GM21576 (cell line): ENCODE measurements at regions not wholly inside any gene's neighbourhood (a gene's known extent, or its start where the extent isn't known, plus 50 kb on each side); places are given as distances from the start of the nearest gene placed in this dataset.
"Not testable (repeated sequence)": the region's sequence is repeated elsewhere in the genome, so short reads cannot be mapped to it uniquely, and the experiment has no call there.

Experiments used
- ATAC-seq: cut with Tn5 transposase; IDR thresholded peaks from one replicate; pipeline ENCODE4 v1.9.1; 2021; ENCODE audit warnings: mild to moderate bottlenecking, moderate library complexity; ENCODE audit not compliant: unreplicated experiment

DNA sequence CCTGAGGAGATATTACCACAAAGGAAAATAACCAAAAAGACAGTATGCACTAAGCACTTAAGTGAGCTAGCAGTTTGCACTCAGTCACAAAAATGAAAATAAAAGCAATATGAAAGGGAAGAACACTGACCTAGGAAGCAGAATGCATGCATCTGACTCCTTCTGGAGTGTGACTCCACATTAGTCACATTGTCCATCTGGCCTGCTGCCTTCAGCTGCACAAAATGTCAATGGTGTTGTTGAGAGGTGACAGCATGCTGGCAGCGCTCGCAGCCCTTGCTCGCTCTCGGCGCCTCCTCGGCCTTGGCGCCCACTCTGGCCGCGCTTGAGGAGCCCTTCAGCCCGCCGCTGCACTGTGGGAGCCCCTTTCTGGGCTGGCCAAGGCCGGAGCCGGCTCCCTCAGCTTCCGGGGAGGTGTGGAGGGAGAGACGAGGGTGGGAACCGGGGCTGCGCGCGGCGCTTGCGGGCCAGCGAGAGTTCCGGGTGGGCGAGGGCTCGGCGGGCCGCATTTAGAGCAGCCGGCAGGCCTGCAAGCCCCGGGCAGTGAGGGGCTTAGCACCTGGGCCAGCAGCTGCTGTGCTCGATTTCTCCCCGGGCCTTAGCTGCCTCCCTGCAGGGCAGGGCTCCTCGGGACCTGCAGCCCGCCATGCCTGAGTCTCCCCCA, 874.8 kb downstream of the RAB28 start:
- ATAC-seq = not testable (repeated sequence)

DNA sequence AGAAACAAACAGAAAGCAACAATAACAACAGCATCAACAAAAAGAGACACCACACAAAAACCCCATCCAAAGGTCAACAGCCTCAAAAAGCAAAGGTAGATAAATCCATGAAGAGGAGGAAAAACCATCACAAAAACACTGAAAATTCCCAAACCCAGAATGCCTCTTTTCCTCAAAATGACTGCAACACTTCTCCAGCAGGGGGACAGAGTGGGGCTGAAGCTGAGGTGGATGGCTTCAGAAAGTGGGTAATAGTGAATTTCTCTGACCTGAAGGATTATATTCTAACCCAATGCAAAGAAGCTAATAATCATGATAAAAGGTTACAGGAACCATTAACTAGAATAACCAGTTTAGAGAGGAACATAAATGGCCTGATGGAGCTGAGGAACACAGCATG, 888.2 kb downstream of the RAB28 start:
- ATAC-seq = no peak

DNA sequence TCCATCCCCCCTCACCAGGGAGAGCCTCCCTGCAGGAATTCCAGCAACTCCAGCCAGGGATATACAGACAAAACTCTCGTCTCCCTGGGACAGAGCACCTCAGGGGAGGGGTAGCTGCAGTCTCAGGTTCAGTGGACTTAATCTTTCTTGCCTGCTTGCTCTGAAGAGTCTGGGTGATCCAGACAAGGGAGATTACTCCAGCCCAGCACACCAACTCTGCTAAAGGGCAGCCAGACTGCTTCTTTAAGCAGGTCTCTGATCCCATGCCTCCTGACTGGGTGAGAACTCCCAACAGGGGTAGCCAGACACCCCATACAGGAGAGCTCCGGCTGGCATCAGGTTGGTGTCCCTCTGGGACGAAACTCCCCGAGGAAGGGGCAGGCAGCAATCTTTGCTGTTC, 888.7 kb downstream of the RAB28 start:
- ATAC-seq = no peak

DNA sequence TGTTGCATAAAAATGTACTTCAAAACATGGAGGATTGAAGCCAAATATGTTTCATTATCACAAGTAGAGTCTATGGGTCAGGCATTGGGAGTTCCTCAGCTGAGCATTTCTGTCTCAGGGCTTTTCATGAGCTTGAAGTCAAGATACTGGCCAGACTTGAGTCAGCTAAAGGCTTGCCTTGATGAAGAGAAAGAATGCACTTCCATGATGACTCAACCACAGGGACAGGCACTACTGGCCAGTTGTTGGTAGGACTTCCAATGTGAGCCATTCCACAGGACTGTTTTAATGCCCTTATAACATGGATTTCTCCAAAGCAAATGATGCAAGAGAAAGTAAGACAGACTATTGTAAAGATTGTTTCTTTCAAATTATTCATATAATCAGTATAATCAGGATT, 895.6 kb downstream of the RAB28 start:
- ATAC-seq = no peak

DNA sequence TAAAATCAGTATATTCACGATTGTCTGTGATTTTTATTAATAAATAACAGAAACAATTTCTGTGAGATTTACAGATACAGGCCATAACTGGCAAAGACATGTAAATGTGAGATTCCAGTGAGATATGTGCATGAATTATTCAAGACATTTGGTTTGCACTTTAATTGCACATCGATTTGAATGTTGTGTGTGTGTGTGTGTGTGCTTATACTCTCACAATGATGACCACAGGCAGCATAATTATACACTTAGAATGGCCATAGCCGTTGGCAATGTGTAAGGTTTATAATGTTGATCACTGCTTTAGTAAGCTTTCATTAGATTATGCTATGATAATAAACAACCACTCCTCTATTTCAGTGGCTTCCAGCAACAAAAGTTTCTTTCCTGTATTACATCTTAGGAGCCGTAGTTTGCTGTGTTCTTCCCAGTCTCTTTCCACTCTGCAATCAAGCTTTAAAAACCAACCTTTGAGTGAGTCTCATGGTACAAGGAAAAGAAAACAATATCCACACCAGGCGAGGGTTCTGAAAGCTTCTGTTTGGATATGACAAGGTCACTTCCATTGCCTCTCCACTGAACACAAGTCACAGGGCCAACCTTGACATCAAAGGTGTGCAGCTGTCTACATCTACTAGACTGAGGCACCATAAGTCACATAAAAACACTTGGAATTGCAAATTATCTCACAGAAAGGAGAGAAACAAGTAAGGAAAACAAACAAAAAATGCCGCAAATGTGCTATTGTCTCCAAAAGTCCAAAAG, 897.7 kb downstream of the RAB28 start:
- ATAC-seq = no peak

DNA sequence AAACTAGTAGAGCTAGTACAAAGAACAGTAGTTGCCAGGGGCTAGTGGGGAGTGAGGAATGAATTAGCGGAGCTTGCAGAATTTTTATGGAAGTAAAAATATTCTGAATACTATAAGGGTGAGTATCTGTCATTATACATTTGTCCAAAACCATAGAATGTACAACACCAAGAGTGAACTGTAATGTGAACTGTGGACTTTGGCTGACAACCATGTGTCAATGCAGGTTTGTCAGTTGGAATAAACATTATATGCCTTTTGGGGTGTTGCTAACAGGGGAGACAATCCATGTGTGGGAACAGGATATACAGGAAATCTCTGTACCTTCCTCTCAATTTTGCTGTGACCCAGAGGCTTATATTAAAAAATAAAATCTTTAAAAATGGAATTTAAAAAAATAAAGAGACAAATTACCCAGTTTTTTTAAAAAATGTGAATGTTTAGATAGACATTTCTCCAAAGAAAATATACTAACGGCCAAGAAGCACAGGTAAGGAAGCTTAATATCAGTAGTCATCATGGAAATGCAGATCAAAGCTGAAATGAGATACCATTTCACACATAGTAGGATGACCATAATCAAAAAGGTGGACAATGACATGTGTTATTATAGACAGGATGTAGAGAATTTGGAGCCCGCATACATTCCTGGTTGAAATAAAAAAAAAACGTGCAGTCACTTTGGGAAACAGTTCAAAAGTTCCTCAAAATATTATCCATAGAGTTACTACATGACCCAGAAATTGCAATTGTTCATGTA, 899.8 kb downstream of the RAB28 start:
- ATAC-seq = no peak

DNA sequence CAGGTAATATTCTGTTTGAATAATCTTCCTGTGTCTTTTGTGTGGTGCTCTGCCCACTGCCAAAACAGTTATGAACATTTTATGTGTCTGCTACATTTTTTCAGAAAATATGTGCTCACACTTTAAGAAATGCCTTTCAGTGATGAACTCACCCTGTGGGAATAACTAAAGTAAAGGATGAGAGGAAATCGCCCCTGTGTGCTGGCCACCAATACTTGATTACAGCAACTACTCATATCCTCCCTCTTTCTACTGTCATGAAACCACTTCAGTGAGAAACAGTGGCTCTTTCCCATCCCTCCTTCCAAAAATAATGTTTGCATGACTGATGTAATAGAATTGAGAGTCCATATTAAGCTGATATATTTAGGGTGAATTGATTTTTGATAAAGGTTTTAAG, 900.9 kb downstream of the RAB28 start:
- ATAC-seq = no peak

DNA sequence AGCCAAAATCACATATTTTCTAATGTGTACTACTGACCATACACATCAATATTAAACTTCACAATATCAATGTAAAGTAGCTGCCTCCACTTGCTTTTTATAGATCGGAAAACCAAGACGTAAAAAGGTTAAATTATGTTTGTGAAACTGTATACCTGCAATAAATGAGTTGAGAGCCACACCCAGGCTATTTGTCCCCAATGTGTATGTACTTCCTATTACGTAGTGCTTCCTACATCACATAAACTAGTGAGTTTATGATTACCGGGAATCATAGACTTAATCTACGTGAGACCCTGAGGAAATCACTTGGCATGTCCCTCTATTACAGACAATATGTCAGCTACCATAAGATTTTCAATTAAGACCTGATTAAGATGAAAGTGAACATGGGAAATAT, 903.4 kb downstream of the RAB28 start:
- no peak for ATAC-seq

DNA sequence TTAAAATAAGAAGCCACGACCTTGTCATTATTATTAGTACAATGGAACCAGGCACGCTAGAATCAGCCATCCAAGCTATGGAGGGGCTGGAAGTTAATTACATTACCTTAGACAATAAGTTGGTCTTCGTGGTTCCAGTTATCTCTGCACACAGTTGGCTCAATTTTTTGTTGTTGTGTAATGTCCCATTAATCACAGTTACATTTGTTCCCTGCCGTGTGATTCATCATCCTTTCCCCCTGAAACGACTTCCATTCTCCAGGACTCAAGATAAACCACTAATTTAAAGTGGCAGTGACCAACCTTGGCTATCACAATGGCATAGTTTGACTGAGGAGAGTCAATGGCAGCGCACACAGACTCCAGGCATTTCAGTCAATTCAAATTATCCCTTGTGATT, 905.0 kb downstream of the RAB28 start:
- ATAC-seq = no peak

DNA sequence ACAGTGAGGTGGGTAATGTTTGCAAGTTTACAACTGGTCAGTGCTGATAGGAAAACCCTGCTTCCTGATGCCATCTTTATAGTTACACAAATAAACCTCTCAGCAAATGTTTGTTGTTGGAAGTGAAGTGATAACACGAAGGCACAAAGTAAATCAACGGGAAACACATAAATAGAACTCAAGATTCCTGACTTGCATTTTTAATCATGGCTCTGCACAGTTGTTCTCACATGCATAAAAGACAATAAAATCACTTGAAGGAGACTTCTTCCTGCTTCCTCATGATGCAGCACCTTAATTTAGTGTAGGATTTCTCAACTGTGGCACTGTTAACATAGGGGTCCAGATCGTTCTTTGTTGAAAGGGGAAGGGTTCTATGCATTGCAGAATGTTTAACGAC, 907.7 kb downstream of the RAB28 start:
- ATAC-seq = no peak

DNA sequence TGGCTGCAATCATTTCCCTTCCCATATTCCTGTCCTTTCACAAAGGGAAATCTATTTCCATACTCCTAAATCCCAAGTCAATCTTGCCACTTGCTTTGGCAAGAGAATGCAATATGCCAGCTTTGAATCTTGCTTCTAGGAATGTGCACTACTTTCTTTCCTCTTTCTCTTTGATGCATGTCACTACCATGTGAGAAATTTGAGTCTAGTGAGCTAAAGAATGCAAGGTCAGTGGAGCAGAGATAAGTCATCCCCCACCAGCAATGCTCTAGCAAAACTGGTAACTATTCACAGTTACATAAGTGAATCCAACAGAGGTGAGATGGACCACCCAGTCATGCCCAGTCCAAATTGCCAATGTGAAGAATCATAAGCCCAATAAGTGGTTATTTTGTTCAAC, 910.4 kb downstream of the RAB28 start:
- ATAC-seq = no peak

DNA sequence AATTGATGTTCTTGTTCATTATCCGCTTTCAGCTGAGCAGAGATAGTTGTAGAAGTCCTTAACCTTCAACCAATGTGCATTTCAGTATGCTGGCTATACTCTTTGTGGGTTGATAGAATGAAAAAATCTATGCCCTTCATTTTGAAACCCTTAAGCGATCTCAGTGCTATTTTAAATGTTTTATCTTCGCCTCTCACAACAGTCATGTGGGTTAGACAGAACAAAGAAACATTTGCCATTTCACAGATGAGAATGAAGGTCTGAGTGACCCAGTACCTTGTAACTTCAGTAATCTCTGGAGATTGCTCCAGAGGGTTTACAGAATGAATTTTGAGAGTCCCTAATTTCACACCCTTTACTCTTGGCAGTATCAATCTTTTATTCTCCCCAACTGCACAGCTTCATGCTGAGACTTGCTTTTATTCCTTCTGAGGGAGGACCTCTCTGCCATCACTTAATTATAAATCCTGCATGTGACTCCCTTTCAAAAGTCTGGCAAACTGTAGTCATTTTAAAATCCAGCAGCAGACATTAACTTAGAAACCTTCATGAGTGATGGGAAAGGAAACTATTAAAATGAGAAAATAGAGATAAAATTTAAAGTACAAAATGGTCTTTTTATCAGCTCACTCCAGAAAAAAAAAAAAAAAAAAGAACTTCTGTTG, 921.5 kb downstream of the RAB28 start:
- ATAC-seq = no peak

DNA sequence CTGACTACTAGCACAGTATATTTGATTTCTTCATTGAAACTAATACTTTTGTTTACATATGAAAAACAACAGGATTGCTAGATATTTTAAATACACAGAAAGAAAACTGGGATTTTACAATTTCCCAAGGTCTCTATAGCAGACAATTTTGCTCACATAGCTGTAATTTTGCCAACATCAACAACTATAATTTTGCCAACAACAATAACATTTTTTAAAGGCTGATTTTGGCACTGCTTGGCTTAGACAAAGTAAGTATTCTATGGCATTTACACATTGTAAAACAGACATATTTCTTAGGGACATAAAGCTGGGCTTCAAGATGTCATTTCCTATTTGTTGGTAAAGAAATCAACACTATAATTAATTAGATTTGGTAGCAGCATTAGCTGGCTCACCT, 922.1 kb downstream of the RAB28 start:
- ATAC-seq = no peak

DNA sequence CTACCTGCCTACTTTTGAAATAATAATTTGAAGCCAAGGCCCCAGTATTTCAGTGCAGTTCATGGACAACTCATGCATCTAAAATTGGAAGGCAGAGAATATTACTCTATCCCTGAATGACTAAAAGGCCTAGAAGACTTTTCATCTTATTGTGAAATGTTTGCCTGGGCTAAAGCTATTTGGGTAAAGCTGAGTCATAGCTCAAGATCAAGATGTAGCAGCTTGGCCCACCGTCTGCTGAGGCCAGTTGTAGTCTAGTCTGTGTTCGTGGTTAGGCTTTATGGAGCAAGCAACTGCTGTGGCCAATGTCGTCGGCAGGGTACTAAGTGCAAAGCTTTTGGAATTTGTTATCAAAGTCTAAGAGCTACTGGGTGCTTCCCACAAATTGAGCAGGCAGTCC, 929.1 kb downstream of the RAB28 start:
- ATAC-seq = no peak

DNA sequence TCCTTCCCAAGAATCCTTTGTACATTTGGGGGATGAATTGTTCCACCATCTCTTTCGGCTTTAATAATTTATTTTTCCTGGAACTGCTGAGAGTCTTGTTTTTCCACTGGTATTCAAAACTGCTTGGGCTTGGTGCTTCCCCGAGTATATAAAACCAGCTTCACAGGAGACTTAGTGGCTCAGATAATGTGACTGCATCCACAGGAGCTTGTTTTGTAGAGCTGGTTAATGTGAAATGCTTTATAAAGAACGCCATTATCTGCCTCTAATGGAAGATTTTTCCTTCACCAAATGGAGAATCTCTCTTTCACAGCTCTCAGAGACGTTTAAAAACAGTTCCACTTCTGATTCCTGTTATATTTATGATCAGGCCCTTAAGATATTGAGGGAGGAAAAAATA, 935.5 kb downstream of the RAB28 start:
- no peak for ATAC-seq

DNA sequence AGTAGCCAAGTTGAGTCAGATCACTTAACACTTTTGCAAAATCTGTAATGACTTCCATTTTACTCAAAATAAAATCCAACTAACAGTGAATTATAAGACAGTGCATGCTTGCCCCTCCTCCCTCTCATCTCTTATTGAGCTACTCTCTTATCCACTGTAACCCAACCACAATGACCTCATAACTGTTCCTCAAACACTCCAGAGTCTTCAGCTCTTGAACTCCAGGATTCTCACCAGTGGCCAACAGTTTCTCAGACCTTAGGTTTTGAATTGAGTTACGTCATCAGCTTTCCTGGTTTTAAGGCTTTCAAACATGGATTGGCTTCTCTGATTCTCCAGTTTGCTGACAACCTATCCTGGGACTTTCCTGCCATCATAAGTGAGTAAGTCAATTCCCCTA, 938.3 kb downstream of the RAB28 start:
- no peak for ATAC-seq

DNA sequence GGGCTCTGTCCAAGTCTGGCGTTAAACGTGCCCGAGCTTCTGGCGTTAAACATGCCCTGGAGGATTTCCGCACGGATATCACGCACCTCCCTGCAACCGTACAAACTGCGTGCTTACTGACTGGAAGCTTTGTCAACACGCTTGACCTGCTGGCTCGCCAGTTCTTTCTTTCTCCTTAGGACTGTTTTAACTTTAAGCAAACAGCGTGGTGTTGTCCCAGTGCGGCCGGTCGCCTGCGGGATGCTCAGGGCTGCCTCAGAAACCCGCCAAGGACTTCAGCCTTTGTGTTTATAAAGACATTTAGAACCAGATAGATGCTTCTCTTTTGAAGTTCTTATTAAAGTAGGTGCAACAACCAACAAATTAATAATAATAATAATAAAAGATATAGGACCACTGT, 946.0 kb downstream of the RAB28 start:
- ATAC-seq = no peak

DNA sequence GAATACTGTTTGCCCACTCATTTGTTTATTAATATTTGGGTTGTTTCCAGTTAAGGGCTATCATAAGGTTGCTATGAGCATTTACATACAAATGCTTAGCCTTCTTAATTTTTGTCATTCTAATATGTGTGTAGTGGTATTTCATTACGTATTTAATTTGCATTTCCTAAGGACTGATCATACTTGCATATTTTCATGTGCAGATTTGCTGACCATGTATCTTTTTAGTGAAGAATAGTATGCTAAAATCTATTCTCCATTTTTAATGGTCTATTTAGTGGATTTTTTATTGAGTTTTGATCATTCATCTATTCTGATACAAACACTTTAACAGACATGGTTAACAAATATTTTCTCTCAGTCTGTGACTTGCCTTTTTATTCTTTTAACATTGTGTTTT, 949.5 kb downstream of the RAB28 start:
- no peak for ATAC-seq

DNA sequence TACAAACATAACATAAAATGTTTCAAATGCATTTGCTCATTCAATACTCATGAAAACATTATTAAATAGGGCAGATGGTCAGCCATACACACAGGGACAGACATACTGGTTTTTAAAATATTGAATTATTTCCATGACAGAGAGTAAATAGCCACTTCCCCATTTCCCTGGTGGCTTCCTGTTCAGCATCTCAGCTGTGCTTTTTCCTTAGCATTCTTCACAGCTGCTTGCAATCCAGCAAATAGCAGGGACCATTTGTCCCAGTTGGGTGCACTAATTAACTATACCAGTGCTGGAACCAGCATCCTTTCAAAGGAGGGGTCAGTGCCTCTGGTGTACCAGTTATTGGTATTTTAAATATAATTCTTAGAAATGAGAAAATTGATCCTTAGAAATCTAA, 964.7 kb downstream of the RAB28 start:
- ATAC-seq = no peak

DNA sequence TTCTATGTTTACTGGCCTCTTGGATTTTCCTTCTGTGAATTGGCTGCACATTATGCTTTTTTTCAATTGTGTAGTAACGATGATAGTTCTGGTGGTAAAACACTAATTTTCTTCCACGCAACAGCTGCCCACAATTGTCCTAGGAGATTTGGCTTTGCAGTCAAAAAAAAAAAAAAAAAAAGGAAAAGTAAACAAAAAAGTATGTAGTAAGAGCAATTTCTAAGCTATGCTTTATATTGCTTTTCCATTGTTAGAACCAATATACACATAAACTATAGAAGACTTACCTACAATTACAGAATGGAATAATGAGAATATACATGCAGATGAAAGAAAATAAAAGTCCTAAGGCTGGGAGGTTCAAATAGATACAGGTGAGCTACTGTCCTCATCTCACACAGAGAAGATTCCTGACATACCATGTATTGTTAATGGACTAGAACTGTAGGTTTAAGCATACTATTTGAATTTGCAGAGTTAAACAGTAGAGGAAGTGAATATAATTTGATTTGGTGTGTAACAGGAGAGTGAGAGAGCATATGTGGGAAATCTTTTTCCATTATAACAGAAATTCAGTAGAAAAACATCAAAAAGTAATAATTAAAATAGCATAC, 976.2 kb downstream of the RAB28 start:
- no peak for ATAC-seq

DNA sequence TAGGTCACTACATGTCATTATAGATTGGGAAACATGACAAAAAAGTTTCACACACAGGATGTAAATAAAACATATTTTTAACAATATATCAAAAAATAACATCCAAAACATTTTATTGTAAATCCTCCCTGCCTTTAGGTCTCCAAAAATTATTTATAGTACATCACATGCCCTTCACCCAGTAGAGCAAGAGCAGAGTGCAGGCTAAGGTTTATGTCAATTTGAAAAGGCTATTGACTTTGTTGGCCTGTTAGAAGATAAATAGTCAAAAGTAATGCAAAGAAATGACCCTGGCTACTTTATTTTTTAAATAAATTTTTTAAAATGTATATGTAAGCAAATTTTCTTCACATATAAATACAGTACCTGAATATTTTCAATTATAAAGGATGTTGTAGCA, 983.7 kb downstream of the RAB28 start:
- ATAC-seq = no peak
